CD8-positive, alpha-beta memory T cell (primary cell): ENCODE measurements at regions not wholly inside any gene's neighbourhood (a gene's known extent, or its start where the extent isn't known, plus 50 kb on each side); places are given as distances from the start of the nearest gene placed in this dataset.
"Not testable (repeated sequence)": the region's sequence is repeated elsewhere in the genome, so short reads cannot be mapped to it uniquely, and the experiment has no call there.

Experiments
- CTCF ChIA-PET: fragments of 350-600 bp; sonication (Branson Sonifier 250); formaldehyde crosslinking; loops from one replicate; lab custom pipeline; 2021; ENCODE audit warnings: antibody characterized with exemption; lab: Charles Lee
- POLR2A ChIA-PET: fragments of 350-600 bp; sonication (Branson Sonifier 250); formaldehyde crosslinking; loops from one replicate; lab custom pipeline; 2021; ENCODE audit warnings: antibody characterized with exemption; lab: Charles Lee
- DNase-seq, 5 donors: peaks; one replicate each; pipeline versions ENCODE4 v3.0.0 to v3.0.0-alpha.2; 2020 to 2022; ENCODE audit warnings: mixed read lengths in 1 of 5
- H3K27ac ChIP-seq: one replicate; pipeline ENCODE4 v1.7.0; 2013; ENCODE audit warnings: low read depth, mild to moderate bottlenecking, low read length, moderate library complexity
- H3K27me3 ChIP-seq: 2 replicates; pipeline ENCODE4 v1.7.0; 2013; ENCODE audit warnings: low read length, mild to moderate bottlenecking; ENCODE audit not compliant: insufficient read depth, poor library complexity, severe bottlenecking
- H3K36me3 ChIP-seq: 2 replicates; pipeline ENCODE4 v1.7.0; 2013; ENCODE audit warnings: mild to moderate bottlenecking, low read length, moderate library complexity; ENCODE audit not compliant: insufficient read depth
- H3K4me1 ChIP-seq: 2 replicates; pipeline ENCODE4 v1.7.0; 2013; ENCODE audit warnings: mild to moderate bottlenecking, low read length, moderate library complexity; ENCODE audit not compliant: insufficient read depth
- H3K4me3 ChIP-seq: 2 replicates; pipeline ENCODE4 v1.7.0; 2013; ENCODE audit warnings: mild to moderate bottlenecking, low read length
- H3K9me3 ChIP-seq: 2 replicates; pipeline ENCODE4 v1.7.0; 2013; ENCODE audit warnings: mild to moderate bottlenecking, low read length
- H3K27ac Mint-ChIP-seq, 8 donors: one replicate each; pipeline ENCODE4 v1.8.0; 2020 to 2021; ENCODE audit warnings: mixed read lengths in 8 of 8, mild to moderate bottlenecking in 6 of 8, inconsistent platforms in 3 of 8, moderate library complexity in 3 of 8
- H3K27me3 Mint-ChIP-seq, 2 donors: one replicate each; pipeline ENCODE4 v1.8.0; 2020 to 2021; ENCODE audit warnings: mixed read lengths in 2 of 2, mild to moderate bottlenecking in 1 of 2, moderate library complexity in 1 of 2
- H3K36me3 Mint-ChIP-seq, 3 donors: one replicate each; pipeline ENCODE4 v1.8.0; 2020 to 2021; ENCODE audit warnings: mixed read lengths in 3 of 3, inconsistent platforms in 1 of 3, mild to moderate bottlenecking in 1 of 3
- H3K4me1 Mint-ChIP-seq, 3 donors: one replicate each; pipeline ENCODE4 v1.8.0; 2020 to 2021; ENCODE audit warnings: mixed read lengths in 3 of 3, inconsistent platforms in 1 of 3, mild to moderate bottlenecking in 1 of 3
- H3K4me3 Mint-ChIP-seq, 7 donors: one replicate each; pipeline ENCODE4 v1.8.0; 2020 to 2021; ENCODE audit warnings: mixed read lengths in 7 of 7, mild to moderate bottlenecking in 6 of 7, moderate library complexity in 4 of 7, inconsistent platforms in 2 of 7
- H3K9me3 Mint-ChIP-seq, 5 donors: one replicate each; pipeline ENCODE4 v1.8.0; 2020 to 2022; ENCODE audit warnings: mixed read lengths in 5 of 5, mild to moderate bottlenecking in 3 of 5, moderate library complexity in 2 of 5, inconsistent platforms in 1 of 5

DNA sequence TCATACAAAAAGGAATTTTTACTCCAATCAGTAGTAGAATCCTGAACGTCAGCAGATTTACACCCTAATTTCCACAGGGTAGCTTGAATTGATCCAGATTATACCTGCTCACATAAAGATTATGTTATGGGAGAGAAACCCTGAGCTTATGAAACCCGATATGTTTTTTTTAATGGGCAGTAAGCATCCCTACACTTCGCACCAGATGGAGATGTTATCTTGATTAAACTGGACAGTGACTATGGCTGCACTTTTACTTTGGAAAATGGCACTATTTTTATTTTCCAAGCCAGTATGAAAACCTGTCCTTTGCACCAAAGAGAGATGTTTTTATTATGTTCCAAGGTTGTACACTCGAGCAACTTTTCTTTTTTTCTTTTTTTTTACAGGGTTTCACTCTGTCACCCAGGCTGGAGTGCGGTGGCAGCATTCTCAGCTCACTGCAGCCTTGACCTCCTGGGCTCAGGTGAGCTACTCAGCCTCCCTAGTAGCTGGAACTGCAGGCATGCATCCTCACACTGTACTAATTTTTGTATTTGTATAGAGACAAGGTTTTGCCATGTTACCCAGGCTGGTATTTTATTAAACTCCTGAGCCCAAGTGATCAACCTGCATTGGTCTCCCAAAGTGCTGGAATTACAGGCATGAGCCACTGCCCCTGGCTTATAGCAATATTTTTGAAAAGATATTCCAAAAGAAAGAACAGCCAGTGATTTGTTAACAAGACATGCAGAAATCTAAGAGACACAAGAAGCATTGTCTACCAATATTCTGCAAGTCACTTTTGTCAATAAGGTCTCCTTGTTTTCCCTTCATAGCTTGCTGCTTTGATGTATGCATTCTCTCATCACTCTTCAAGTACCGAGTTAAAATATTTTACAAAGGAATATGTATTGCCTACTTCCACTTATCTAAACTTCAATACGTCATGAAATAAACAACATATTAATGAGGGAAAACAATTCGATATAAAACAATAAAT, 1412.6 kb downstream of the ZPLD1 start:
- H3K4me1 Mint-ChIP-seq, result no peaks in the 10 kb centered on the region
- Histone ChIP-seq H3K27ac (no peak overlapping the region), H3K4me1 (no peaks in the 10 kb centered on the region), H3K4me3 (no peak overlapping the region), H3K27me3 (no peaks in the 10 kb centered on the region), H3K9me3 (no peaks in the 10 kb centered on the region), H3K36me3 (no peaks in the 10 kb centered on the region)
- no peaks in the 10 kb centered on the region for H3K27me3 Mint-ChIP-seq
- DNase-seq, result no peak
- no peak overlapping the region for H3K4me3 Mint-ChIP-seq
- ChIA-PET POLR2A (no interaction called here), CTCF (no interaction called here)
- no peak overlapping the region for H3K27ac Mint-ChIP-seq
- no peaks in the 10 kb centered on the region for H3K36me3 Mint-ChIP-seq
- H3K9me3 Mint-ChIP-seq, result peaks cover 0 to 5% (median 0%) of the 10 kb centered on the region in 5 donors

DNA sequence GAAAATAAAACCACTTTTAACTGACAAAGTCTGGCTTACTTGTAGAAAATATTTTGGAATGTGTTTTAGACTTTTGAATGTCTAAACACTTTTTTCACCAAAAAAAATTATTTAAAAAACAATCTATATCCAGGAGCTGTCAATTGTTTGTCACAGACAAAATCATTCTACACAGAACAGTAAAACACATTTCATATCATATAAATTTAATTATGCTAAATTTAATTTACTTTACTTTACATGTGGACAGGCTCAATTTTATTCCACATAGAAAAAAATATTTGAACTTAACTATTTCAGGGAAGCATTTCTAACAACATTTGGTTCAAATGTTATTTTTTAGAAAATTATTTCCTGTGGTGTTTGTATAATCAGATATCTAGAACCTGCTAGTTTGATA, 1417.0 kb downstream of the ZPLD1 start:
- Mint-ChIP-seq H3K36me3 (no peaks in the 10 kb centered on the region), H3K4me3 (no peak overlapping the region), H3K9me3 (peaks cover 0 to 3% (median 0%) of the 10 kb centered on the region in 5 donors), H3K27me3 (no peaks in the 10 kb centered on the region), H3K4me1 (no peaks in the 10 kb centered on the region), H3K27ac (no peak overlapping the region)
- Histone ChIP-seq H3K27me3 (no peaks in the 10 kb centered on the region), H3K4me3 (no peak overlapping the region), H3K27ac (no peak overlapping the region), H3K4me1 (no peaks in the 10 kb centered on the region), H3K36me3 (no peaks in the 10 kb centered on the region), H3K9me3 (no peaks in the 10 kb centered on the region)
- DNase-seq, result no peak
- ChIA-PET POLR2A (no interaction called here), CTCF (no interaction called here)

DNA sequence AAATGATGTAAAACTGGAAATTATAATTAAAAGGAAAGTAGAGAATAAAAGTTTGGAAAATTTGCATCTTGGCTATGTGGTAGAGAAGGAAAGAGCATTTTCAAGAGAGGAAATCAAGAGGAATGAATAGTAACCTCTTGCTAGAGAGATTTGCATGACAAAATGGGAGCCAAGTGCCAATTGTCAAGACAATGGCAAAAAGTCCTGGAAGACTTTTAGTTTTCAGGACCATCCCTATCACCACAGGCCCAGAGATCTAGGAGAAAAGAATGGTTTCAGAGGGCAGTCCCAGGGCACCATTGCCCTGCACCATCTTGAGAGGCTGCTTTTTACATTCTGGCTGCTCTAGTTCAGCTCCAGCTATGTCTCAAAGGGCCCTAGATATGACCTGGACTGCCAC, 1427.6 kb downstream of the ZPLD1 start:
- H3K27me3 ChIP-seq, result no peaks in the 10 kb centered on the region
- Mint-ChIP-seq H3K9me3 (peaks cover 2 to 9% (median 6%) of the 10 kb centered on the region in 5 donors), H3K4me1 (no peaks in the 10 kb centered on the region), H3K36me3 (no peaks in the 10 kb centered on the region), H3K27ac (no peak overlapping the region), H3K4me3 (no peak overlapping the region), H3K27me3 (no peaks in the 10 kb centered on the region)
- ChIA-PET CTCF (no interaction called here), POLR2A (no interaction called here)
- H3K9me3 ChIP-seq, result no peaks in the 10 kb centered on the region
- no peaks in the 10 kb centered on the region for H3K4me1 ChIP-seq
- no peak overlapping the region for H3K27ac ChIP-seq
- DNase-seq, result no peak
- no peaks in the 10 kb centered on the region for H3K36me3 ChIP-seq
- no peak overlapping the region for H3K4me3 ChIP-seq

DNA sequence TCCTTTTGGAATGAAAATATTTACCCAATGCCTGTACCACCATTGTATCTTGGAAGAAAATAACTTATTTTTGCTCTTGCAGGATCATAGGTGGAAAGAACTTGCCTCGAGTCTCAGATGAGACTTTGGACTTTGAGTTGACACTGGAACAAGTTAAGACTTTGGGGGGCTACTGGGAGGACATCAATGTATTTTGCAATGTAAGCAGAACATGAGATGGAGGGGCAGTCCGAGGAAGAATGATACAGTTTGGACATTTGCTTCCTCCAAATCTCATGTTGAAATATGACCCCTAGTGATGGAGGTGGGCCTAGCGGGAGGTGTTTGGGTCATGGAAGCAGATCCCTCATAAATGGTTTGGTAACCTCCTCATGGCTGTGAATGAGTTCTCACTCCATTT, 1428.6 kb downstream of the ZPLD1 start:
- H3K27ac ChIP-seq, result no peak overlapping the region
- ChIA-PET POLR2A (no interaction called here), CTCF (no interaction called here)
- no peak overlapping the region for H3K4me3 ChIP-seq
- no peaks in the 10 kb centered on the region for H3K27me3 Mint-ChIP-seq
- peaks cover 2 to 9% (median 6%) of the 10 kb centered on the region in 5 donors for H3K9me3 Mint-ChIP-seq
- no peak overlapping the region for H3K27ac Mint-ChIP-seq
- no peaks in the 10 kb centered on the region for H3K27me3 ChIP-seq
- H3K9me3 ChIP-seq, result no peaks in the 10 kb centered on the region
- no peaks in the 10 kb centered on the region for H3K4me1 ChIP-seq
- no peak overlapping the region for H3K4me3 Mint-ChIP-seq
- H3K36me3 ChIP-seq, result no peaks in the 10 kb centered on the region
- no peaks in the 10 kb centered on the region for H3K36me3 Mint-ChIP-seq
- DNase-seq, result no peak
- no peaks in the 10 kb centered on the region for H3K4me1 Mint-ChIP-seq

DNA sequence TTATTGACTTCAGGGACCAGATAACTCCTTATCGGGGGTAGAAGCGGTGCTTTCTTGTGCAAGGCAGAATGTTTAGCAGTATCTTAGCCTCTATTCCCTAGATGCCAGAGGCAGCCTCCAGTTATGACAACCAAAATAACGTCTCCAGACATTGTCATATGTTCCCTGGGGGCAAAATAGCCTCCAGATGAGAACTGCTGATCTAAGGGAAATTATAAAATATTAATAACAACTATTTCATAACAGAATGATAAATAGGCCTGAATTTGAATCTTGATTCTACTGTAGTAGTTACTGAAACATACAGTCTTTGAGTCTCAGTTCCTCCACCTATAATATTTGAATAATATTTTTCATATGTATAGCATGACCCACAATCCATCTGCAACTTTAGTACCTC, 1431.3 kb downstream of the ZPLD1 start:
- Histone ChIP-seq H3K9me3 (no peaks in the 10 kb centered on the region), H3K27ac (no peak overlapping the region), H3K36me3 (no peaks in the 10 kb centered on the region), H3K4me3 (no peak overlapping the region), H3K4me1 (no peaks in the 10 kb centered on the region), H3K27me3 (no peaks in the 10 kb centered on the region)
- ChIA-PET POLR2A (no interaction called here), CTCF (no interaction called here)
- no peak for DNase-seq
- Mint-ChIP-seq H3K36me3 (no peaks in the 10 kb centered on the region), H3K9me3 (peaks cover 0 to 6% (median 5%) of the 10 kb centered on the region in 5 donors), H3K4me1 (no peaks in the 10 kb centered on the region), H3K4me3 (no peak overlapping the region), H3K27ac (no peak overlapping the region), H3K27me3 (no peaks in the 10 kb centered on the region)

DNA sequence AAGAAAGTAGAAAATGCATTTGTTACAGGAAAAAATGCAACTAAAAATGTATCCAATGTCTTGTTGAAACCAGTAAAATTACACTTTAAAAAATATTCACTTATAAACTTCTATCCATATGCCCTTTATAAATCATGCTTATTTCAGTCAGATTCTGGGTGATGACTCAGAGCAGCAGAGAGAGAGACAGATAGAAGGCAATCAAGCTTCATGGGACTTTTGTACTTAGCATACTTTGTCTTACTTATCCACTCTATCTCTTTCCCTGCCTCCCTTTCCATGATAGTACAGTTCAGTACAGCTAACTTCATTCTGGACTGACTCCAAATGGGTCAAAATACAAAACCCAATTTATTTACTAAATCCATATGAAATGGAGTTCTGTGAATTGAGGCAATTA, 1438.2 kb downstream of the ZPLD1 start:
- Histone ChIP-seq H3K4me3 (no peak overlapping the region), H3K4me1 (no peaks in the 10 kb centered on the region), H3K9me3 (no peaks in the 10 kb centered on the region), H3K36me3 (no peaks in the 10 kb centered on the region), H3K27me3 (no peaks in the 10 kb centered on the region), H3K27ac (no peak overlapping the region)
- CTCF ChIA-PET, result no interaction called here
- Mint-ChIP-seq H3K4me3 (no peak overlapping the region), H3K27me3 (no peaks in the 10 kb centered on the region), H3K36me3 (no peaks in the 10 kb centered on the region), H3K27ac (no peak overlapping the region), H3K4me1 (no peaks in the 10 kb centered on the region), H3K9me3 (peaks cover 0 to 4% (median 0%) of the 10 kb centered on the region in 5 donors)
- no peak for DNase-seq
- POLR2A ChIA-PET, result no interaction called here

DNA sequence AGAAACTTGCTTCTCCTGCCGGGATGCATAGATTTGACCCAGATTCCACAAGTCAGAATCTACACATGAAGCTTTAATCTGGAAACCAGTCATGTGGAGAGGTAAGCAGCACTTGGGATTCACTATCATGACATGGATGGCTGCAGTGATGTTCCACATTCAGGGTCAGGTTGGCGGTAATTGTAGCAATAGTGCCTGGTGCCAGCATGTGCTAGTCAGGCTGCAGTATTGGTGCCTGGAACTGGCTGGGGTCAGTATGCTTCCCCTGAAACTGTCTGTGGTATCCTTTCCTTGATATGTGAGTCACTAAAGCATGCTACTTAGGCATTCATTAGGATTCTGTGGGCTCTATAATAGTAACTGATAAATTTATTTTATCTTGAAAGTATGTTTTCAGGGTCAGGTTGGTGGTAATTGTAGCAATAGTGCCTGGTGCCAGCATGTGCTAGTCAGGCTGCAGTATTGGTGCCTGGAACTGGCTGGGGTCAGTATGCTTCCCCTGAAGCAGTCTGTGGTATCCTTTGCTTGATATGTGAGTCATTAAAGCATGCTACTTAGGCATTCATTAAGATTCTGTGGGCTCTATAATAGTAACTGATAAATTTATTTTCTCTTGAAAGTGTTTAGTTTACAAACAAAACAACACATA, 1439.2 kb downstream of the ZPLD1 start:
- H3K27me3 Mint-ChIP-seq, result no peaks in the 10 kb centered on the region
- POLR2A ChIA-PET, result no interaction called here
- peaks cover 0 to 4% (median 0%) of the 10 kb centered on the region in 5 donors for H3K9me3 Mint-ChIP-seq
- Histone ChIP-seq H3K9me3 (no peaks in the 10 kb centered on the region), H3K4me3 (no peak overlapping the region), H3K27ac (no peak overlapping the region), H3K4me1 (no peaks in the 10 kb centered on the region), H3K27me3 (no peaks in the 10 kb centered on the region), H3K36me3 (no peaks in the 10 kb centered on the region)
- H3K4me1 Mint-ChIP-seq, result no peaks in the 10 kb centered on the region
- CTCF ChIA-PET, result no interaction called here
- H3K27ac Mint-ChIP-seq, result no peak overlapping the region
- no peaks in the 10 kb centered on the region for H3K36me3 Mint-ChIP-seq
- no peak for DNase-seq
- no peak overlapping the region for H3K4me3 Mint-ChIP-seq

DNA sequence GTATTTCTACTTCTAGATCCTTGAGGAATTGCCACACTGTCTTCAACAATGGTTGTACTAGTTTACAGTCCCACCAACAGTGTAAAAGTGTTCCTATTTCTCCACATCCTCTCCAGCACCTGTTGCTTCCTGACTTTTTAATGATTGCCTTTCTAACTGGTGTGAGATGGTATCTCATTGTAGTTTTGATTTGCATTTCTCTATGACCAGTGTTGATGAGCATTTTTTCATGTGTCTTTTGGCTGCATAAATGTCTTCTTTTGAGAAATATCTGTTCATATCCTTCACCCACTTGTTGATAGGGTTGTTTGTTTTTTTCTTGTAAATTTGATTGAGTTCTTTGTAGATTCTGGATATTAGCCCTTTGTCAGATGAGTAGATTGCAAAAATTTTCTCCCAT, 1447.0 kb downstream of the ZPLD1 start:
- H3K4me1 Mint-ChIP-seq, H3K9me3 ChIP-seq, H3K4me3 ChIP-seq, POLR2A ChIA-PET, H3K27ac Mint-ChIP-seq, H3K36me3 ChIP-seq, H3K27ac ChIP-seq, DNase-seq, CTCF ChIA-PET, H3K4me3 Mint-ChIP-seq, H3K27me3 ChIP-seq, H3K4me1 ChIP-seq, H3K36me3 Mint-ChIP-seq, H3K27me3 Mint-ChIP-seq: not testable (repeated sequence)
- H3K9me3 Mint-ChIP-seq, result peaks cover 0 to 20% (median 2%) of the 10 kb centered on the region in 5 donors
